Ishikawa (cell line): ENCODE measurements at regions not wholly inside any gene's neighbourhood (a gene's known extent, or its start where the extent isn't known, plus 50 kb on each side); places are given as distances from the start of the nearest gene placed in this dataset.

Experiments used
- CEBPB ChIP-seq: IDR thresholded peaks from 2 replicates; pipeline ENCODE4 v1.6.1; 2012
- CREB1 ChIP-seq: IDR thresholded peaks from 2 replicates; pipeline ENCODE4 v1.6.1; 2012; ENCODE audit warnings: low read depth
- EGR1 ChIP-seq: IDR thresholded peaks from 2 replicates; pipeline ENCODE4 v1.6.1; 2012
- EP300 ChIP-seq: IDR thresholded peaks from 2 replicates; pipeline ENCODE4 v1.6.1; 2012; ENCODE audit warnings: borderline replicate concordance
- FOXM1 ChIP-seq: IDR thresholded peaks from 2 replicates; pipeline ENCODE4 v1.6.1; 2012; ENCODE audit warnings: low read depth, borderline replicate concordance
- MAX ChIP-seq: IDR thresholded peaks from 2 replicates; pipeline ENCODE4 v1.6.1; 2012
- NFIC ChIP-seq: IDR thresholded peaks from 2 replicates; pipeline ENCODE4 v1.6.1; 2012
- RAD21 ChIP-seq: IDR thresholded peaks from 2 replicates; pipeline ENCODE4 v1.6.1; 2012; ENCODE audit warnings: low read depth
- REST ChIP-seq: IDR thresholded peaks from 2 replicates; pipeline ENCODE4 v1.6.1; 2012; ENCODE audit warnings: low read depth, mild to moderate bottlenecking
- TAF1 ChIP-seq: IDR thresholded peaks from 2 replicates; pipeline ENCODE4 v1.6.1; 2012; ENCODE audit warnings: low read depth, mild to moderate bottlenecking
- TCF12 ChIP-seq: IDR thresholded peaks from 2 replicates; pipeline ENCODE4 v1.6.1; 2012; ENCODE audit warnings: low read depth
- TEAD4 ChIP-seq: IDR thresholded peaks from 2 replicates; pipeline ENCODE4 v1.6.1; 2012
- USF1 ChIP-seq: IDR thresholded peaks from 2 replicates; pipeline ENCODE4 v1.6.1; 2012
- YY1 ChIP-seq: IDR thresholded peaks from 2 replicates; pipeline ENCODE4 v1.6.1; 2012; ENCODE audit warnings: low read depth
- ZBTB7A ChIP-seq: IDR thresholded peaks from 2 replicates; pipeline ENCODE4 v1.6.1; 2012; ENCODE audit warnings: low read depth

GRCh38 chr3:64837126-64837738 lies 149.4 kb upstream of the ADAMTS9 start:
- TF ChIP-seq YY1 (no peak), CEBPB (no peak), TEAD4 (no peak), NFIC (no peak), RAD21 (no peak), MAX (no peak), FOXM1 (no peak), REST (no peak), ZBTB7A (no peak), USF1 (no peak)

- TF ChIP-seq MAX = no peak
- TF ChIP-seq CREB1 = no peak
- no peak for TF ChIP-seq CEBPB
- TF ChIP-seq TCF12 = no peak
- TF ChIP-seq USF1 = no peak
- no peak for TF ChIP-seq RAD21
Measured at GRCh38 chr3:64836097-64836496, 148.3 kb upstream of the ADAMTS9 start.

GRCh38 chr3:64832098-64832497 lies 144.3 kb upstream of the ADAMTS9 start:
- no peak for TF ChIP-seq CREB1
- TF ChIP-seq FOXM1 = no peak
- no peak for TF ChIP-seq ZBTB7A
- TF ChIP-seq EGR1 = no peak
- no peak for TF ChIP-seq NFIC
- TF ChIP-seq USF1 = no peak
- TF ChIP-seq TCF12 = no peak
- no peak for TF ChIP-seq REST
- no peak for TF ChIP-seq RAD21
- TF ChIP-seq MAX = no peak
- no peak for TF ChIP-seq CEBPB
- TF ChIP-seq EP300 = no peak
- no peak for TF ChIP-seq YY1

- TF ChIP-seq NFIC (no peak), MAX (no peak), ZBTB7A (no peak), REST (no peak), CREB1 (no peak), TAF1 (no peak), USF1 (no peak), YY1 (no peak), TEAD4 (no peak), EGR1 (no peak)
Measured at GRCh38 chr3:64830681-64831080, 142.9 kb upstream of the ADAMTS9 start.
